GM19193 (cell line): ENCODE measurements at regions not wholly inside any gene's neighbourhood (a gene's known extent, or its start where the extent isn't known, plus 50 kb on each side); places are given as distances from the start of the nearest gene placed in this dataset.

Source experiments
- POLR2A ChIP-seq: IDR thresholded peaks from 4 replicates; pipeline ENCODE4 v1.6.1; 2011; ENCODE audit not compliant: insufficient read depth, insufficient read length; ENCODE audit errors: extremely low read depth

GRCh38 chr12:91496337-91496736 lies 313.7 kb upstream of the DCN start:
- no peak for TF ChIP-seq POLR2A

GRCh38 chr12:91493308-91493707 lies 310.7 kb upstream of the DCN start:
- no peak for TF ChIP-seq POLR2A

GRCh38 chr12:91492648-91493047 lies 310.0 kb upstream of the DCN start:
- no peak for TF ChIP-seq POLR2A

- no peak for TF ChIP-seq POLR2A
Observed at GRCh38 chr12:91490667-91491311, 308.2 kb upstream of the DCN start.

GRCh38 chr12:91483471-91483985 lies 300.9 kb upstream of the DCN start:
- no peak for TF ChIP-seq POLR2A

- TF ChIP-seq POLR2A, result no peak
Observed at GRCh38 chr12:91482231-91482630, 299.6 kb upstream of the DCN start.

- no peak for TF ChIP-seq POLR2A
Observed at GRCh38 chr12:91478500-91478899, 295.9 kb upstream of the DCN start.

- TF ChIP-seq POLR2A, result no peak
Observed at GRCh38 chr12:91467686-91468085, 285.1 kb upstream of the DCN start.

- TF ChIP-seq POLR2A, result no peak
Observed at GRCh38 chr12:91461061-91461460, 278.4 kb upstream of the DCN start.

- TF ChIP-seq POLR2A, result no peak
Observed at GRCh38 chr12:91460469-91460868, 277.9 kb upstream of the DCN start.

- no peak for TF ChIP-seq POLR2A
Observed at GRCh38 chr12:91455321-91455720, 272.7 kb upstream of the DCN start.

- no peak for TF ChIP-seq POLR2A
Observed at GRCh38 chr12:91454179-91454578, 271.6 kb upstream of the DCN start.

GRCh38 chr12:91441993-91442952 lies 259.7 kb upstream of the DCN start:
- no peak for TF ChIP-seq POLR2A

- no peak for TF ChIP-seq POLR2A
Observed at GRCh38 chr12:91441246-91441645, 258.6 kb upstream of the DCN start.

GRCh38 chr12:91434081-91434480 lies 251.5 kb upstream of the DCN start:
- TF ChIP-seq POLR2A, result no peak

GRCh38 chr12:91432755-91433154 lies 250.1 kb upstream of the DCN start:
- TF ChIP-seq POLR2A, result no peak
